Testis (tissue), 2 donors: ENCODE measurements at regions not wholly inside any gene's neighbourhood (a gene's known extent, or its start where the extent isn't known, plus 50 kb on each side); places are given as distances from the start of the nearest gene placed in this dataset.

Experiments
- CTCF ChIP-seq, 3 experiments: fragments of 450-650 bp in 2 of 3; fragments of 200-600 bp in 1 of 3; sonication (generic) in 1 of 3; IDR thresholded peaks; one replicate each; pipeline ENCODE4 v1.5.1; 2016 to 2019; ENCODE audit warnings: antibody characterized with exemption in 3 of 3, mild to moderate bottlenecking in 2 of 3, moderate library complexity in 1 of 3
- POLR2A ChIP-seq: fragments of 450-650 bp; IDR thresholded peaks from one replicate; pipeline ENCODE4 v1.6.1; 2017; ENCODE audit warnings: antibody characterized with exemption, mild to moderate bottlenecking, moderate library complexity

DNA sequence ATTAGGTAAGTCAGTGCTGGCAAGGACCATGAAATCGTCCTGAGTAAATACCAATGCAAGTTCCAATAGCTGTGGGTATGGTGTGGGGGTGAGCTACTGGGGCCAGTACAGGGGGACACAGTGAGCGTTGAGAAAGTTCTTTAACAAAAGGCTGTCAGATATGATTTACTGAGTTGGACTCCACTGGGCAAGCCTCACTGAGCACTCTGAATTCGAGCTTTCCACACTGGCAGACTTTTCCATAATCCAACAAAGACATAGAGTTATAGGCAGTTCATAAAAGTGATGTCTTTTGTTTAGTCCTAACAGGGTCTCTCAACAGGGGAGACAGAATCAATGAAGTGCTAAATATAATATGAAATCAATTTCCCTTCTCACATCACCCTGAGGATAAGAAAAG is 489.0 kb downstream of the KCNJ2 start:
- TF ChIP-seq CTCF (IDR thresholded peaks at IDR 0.05) (no peak), POLR2A (no peak)
